Smooth muscle cell (in vitro differentiated cells): ENCODE measurements at regions not wholly inside any gene's neighbourhood (a gene's known extent, or its start where the extent isn't known, plus 50 kb on each side); places are given as distances from the start of the nearest gene placed in this dataset.

ENCODE experiments used
- DNase-seq: peaks from one replicate; lab custom pipeline; 2025; ENCODE audit not compliant: unreplicated experiment; lab: John Stamatoyannopoulos, UW
- H2AFZ ChIP-seq: fragments of 200-600 bp; sonication (generic); 2 replicates; pipeline ENCODE4 v1.6.0; 2016; ENCODE audit warnings: antibody characterized with exemption, low read depth, mild to moderate bottlenecking
- H3F3A ChIP-seq: fragments of 200-600 bp; sonication (generic); 2 replicates; pipeline ENCODE4 v1.6.0; 2017; ENCODE audit warnings: antibody characterized with exemption, low read depth
- H3K27ac ChIP-seq: fragments of 200-600 bp; sonication (generic); 2 replicates; pipeline ENCODE4 v1.5.1; 2016; ENCODE audit warnings: low read depth, mild to moderate bottlenecking
- H3K27me3 ChIP-seq: fragments of 200-600 bp; sonication (generic); 2 replicates; pipeline ENCODE4 v1.6.1; 2016; ENCODE audit warnings: low read depth, mild to moderate bottlenecking
- H3K36me3 ChIP-seq: fragments of 200-600 bp; sonication (generic); 2 replicates; pipeline ENCODE4 v1.5.1; 2016; ENCODE audit warnings: low read depth
- H3K4me1 ChIP-seq: fragments of 200-600 bp; sonication (generic); 2 replicates; pipeline ENCODE4 v1.5.1; 2016; ENCODE audit warnings: low read depth
- H3K4me2 ChIP-seq: fragments of 200-600 bp; sonication (generic); 2 replicates; pipeline ENCODE4 v1.6.0; 2016; ENCODE audit warnings: mild to moderate bottlenecking
- H3K4me3 ChIP-seq: fragments of 200-600 bp; sonication (generic); 2 replicates; pipeline ENCODE4 v1.5.1; 2016; ENCODE audit warnings: mild to moderate bottlenecking
- H3K79me2 ChIP-seq: fragments of 200-600 bp; sonication (generic); 2 replicates; pipeline ENCODE4 v1.6.0; 2016; ENCODE audit warnings: low read depth, mild to moderate bottlenecking
- H3K9ac ChIP-seq: fragments of 200-600 bp; sonication (generic); 2 replicates; pipeline ENCODE4 v1.6.0; 2016; ENCODE audit warnings: low read depth
- H3K9me3 ChIP-seq: fragments of 200-600 bp; sonication (generic); replicated peaks from 2 replicates; pipeline ENCODE4 v1.5.1; 2016; ENCODE audit warnings: low read depth
- H4K20me1 ChIP-seq: fragments of 200-600 bp; sonication (generic); 2 replicates; pipeline ENCODE4 v1.6.0; 2016; ENCODE audit warnings: low read depth
- WGBS: methylation state at CpG from one replicate; pipeline ENCODE4 v1.1.7; 2016; ENCODE audit warnings: low lambda C conversion rate; 5-methylcytosine and 5-hydroxymethylcytosine counted together
- TF ChIP-seq, protein P1 (sequence below): fragments of 200-600 bp; sonication (generic); IDR thresholded peaks from 2 replicates; pipeline ENCODE4 v1.5.1; 2017; ENCODE audit warnings: borderline replicate concordance, mild to moderate bottlenecking, antibody characterized with exemption; ENCODE audit not compliant: insufficient read depth, poor library complexity, severe bottlenecking

DNA sequence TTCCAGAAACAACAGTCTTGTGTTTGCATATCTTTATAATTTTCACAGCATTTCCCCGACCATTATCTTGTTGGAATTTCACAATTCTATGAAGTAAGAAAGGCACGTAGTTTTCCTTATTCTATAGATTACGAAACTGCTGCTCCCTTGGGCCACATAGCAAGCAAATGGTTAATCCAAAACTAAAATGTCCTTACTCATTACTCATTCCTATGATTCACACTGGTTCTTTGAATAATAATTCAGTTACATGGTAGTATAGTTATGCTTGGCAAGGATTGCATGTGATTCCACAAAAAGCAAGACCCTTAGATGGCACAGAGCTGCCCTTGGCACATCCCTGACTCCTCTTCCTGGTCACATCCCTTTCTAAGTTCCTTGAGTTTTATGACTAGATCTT, 51.2 kb downstream of the OR13H1 start:
- WGBS, result 51% methylated on average over 3 of the region's 3 CpGs
- no peak overlapping the region for H3K4me3 ChIP-seq
- H3K9ac ChIP-seq, result no peak overlapping the region
- H3K4me1 ChIP-seq, result no peaks in the 10 kb centered on the region
- H3F3A ChIP-seq, result no peaks in the 10 kb centered on the region
- H3K27me3 ChIP-seq, result no peaks in the 10 kb centered on the region
- H4K20me1 ChIP-seq, result no peaks in the 10 kb centered on the region
- H2AFZ ChIP-seq, result no peak overlapping the region
- no peak overlapping the region for H3K4me2 ChIP-seq
- TF ChIP-seq, protein P1, sequence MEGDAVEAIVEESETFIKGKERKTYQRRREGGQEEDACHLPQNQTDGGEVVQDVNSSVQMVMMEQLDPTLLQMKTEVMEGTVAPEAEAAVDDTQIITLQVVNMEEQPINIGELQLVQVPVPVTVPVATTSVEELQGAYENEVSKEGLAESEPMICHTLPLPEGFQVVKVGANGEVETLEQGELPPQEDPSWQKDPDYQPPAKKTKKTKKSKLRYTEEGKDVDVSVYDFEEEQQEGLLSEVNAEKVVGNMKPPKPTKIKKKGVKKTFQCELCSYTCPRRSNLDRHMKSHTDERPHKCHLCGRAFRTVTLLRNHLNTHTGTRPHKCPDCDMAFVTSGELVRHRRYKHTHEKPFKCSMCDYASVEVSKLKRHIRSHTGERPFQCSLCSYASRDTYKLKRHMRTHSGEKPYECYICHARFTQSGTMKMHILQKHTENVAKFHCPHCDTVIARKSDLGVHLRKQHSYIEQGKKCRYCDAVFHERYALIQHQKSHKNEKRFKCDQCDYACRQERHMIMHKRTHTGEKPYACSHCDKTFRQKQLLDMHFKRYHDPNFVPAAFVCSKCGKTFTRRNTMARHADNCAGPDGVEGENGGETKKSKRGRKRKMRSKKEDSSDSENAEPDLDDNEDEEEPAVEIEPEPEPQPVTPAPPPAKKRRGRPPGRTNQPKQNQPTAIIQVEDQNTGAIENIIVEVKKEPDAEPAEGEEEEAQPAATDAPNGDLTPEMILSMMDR, result no peak
- no peaks in the 10 kb centered on the region for H3K36me3 ChIP-seq
- no peak overlapping the region for H3K27ac ChIP-seq
- H3K9me3 ChIP-seq, result no peaks in the 10 kb centered on the region
- H3K79me2 ChIP-seq, result no peaks in the 10 kb centered on the region
- no peak for DNase-seq

DNA sequence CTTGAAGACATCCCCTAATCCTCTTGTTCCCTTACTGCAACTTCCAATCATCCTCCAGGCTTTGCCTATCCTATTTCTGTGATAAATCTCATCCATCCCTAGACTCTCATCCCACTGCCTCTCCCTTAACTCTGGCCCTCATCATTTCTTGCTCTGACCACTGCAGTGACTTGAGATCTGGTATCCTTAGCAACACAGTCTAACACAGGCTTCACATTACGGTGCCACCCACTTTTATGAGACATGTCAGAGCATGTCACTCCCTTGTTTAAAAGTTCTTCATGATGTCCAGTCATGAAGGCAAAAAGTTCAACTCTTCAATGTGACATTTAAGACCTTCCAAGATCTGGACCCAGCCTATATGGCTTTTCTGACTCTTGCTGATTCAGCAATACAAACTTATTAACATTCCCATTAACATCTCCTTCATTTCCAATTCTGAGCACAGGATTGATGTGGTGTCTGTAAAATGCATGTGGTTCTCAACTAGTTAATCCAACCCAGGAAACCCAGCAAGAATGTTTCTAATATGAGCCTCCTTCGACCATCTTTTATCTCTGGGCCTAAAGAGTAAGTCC, 64.0 kb downstream of the OR13H1 start:
- no peaks in the 10 kb centered on the region for H4K20me1 ChIP-seq
- H3K4me3 ChIP-seq, result no peak overlapping the region
- H3K36me3 ChIP-seq, result no peaks in the 10 kb centered on the region
- DNase-seq, result no peak
- H3K4me2 ChIP-seq, result no peak overlapping the region
- no peak overlapping the region for H3K27ac ChIP-seq
- no peak overlapping the region for H2AFZ ChIP-seq
- no peaks in the 10 kb centered on the region for H3K4me1 ChIP-seq
- H3F3A ChIP-seq, result no peaks in the 10 kb centered on the region
- no peaks in the 10 kb centered on the region for H3K79me2 ChIP-seq
- no peaks in the 10 kb centered on the region for H3K27me3 ChIP-seq
- H3K9me3 ChIP-seq, result no peaks in the 10 kb centered on the region
- TF ChIP-seq, protein P1, result no peak
- no peak overlapping the region for H3K9ac ChIP-seq
- 59% methylated on average over 2 of the region's 2 CpGs for WGBS

DNA sequence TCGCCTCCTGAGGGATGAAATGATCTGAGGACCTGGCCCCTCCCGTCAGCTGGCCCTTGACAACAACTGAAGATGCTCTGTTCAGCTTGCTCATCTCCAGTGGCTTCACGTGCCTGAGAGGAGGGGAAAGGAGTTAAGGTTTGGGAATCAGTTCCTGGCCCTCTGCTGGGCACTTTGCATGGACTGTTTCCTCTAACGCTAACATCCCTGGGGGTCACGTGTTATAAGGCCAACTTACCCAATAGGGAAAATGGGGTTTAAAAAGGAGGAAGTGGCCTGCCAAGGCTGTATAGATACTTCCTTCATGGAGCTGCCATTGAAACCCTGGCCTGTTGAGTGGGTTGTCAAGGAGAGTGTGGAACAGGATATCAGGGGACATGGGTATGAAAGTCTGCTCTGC, 65.6 kb downstream of the OR13H1 start:
- Histone ChIP-seq H3K79me2 (no peaks in the 10 kb centered on the region), H3F3A (no peaks in the 10 kb centered on the region), H3K27me3 (no peaks in the 10 kb centered on the region), H3K9me3 (no peaks in the 10 kb centered on the region), H3K4me3 (no peak overlapping the region), H2AFZ (no peak overlapping the region), H3K36me3 (no peaks in the 10 kb centered on the region), H3K9ac (no peak overlapping the region), H3K27ac (no peak overlapping the region), H3K4me2 (no peak overlapping the region), H4K20me1 (no peaks in the 10 kb centered on the region), H3K4me1 (no peaks in the 10 kb centered on the region)
- 74% methylated on average over 5 of the region's 5 CpGs for WGBS
- DNase-seq, result no peak
- TF ChIP-seq, protein P1, result no peak

DNA sequence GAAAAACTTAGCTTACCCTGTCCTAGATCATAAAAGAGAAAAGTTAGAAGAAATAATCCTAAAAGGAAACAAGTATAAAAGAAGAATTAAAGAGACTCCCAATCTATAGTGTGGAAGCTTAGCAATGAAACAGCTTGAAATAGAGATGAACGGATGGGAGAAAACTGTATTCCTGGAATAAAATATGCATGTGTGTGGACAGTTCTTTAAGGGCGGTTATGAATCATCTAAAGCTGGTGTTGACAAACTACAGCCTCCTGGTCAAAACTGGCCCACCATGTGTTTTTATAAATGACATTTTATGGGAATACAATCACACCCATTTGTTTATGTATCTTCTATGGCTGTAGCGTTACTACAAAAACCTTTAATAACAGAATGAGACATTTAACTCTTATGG, 69.4 kb downstream of the OR13H1 start:
- no peaks in the 10 kb centered on the region for H4K20me1 ChIP-seq

More for the DNA sequence above, 69.4 kb downstream of the OR13H1 start:
- no peaks in the 10 kb centered on the region for H3K79me2 ChIP-seq
- no peaks in the 10 kb centered on the region for H3K4me1 ChIP-seq
- H2AFZ ChIP-seq, result no peak overlapping the region
- H3K4me3 ChIP-seq, result no peak overlapping the region
- no peak overlapping the region for H3K27ac ChIP-seq
- H3K4me2 ChIP-seq, result no peak overlapping the region
- H3K9ac ChIP-seq, result no peak overlapping the region
- no peaks in the 10 kb centered on the region for H3K36me3 ChIP-seq
- 64% methylated on average over 3 of the region's 3 CpGs for WGBS
- no peaks in the 10 kb centered on the region for H3K27me3 ChIP-seq
- TF ChIP-seq, protein P1, result no peak
- no peaks in the 10 kb centered on the region for H3F3A ChIP-seq
- no peak for DNase-seq
- H3K9me3 ChIP-seq, result no peaks in the 10 kb centered on the region
